Omental fat pad (tissue), 3 donors: ENCODE measurements at regions not wholly inside any gene's neighbourhood (a gene's known extent, or its start where the extent isn't known, plus 50 kb on each side); places are given as distances from the start of the nearest gene placed in this dataset.

Experiments
- ATAC-seq: fragments of 150-250 bp; one replicate; pipeline ENCODE4 v1.9.1; 2016; ENCODE audit warnings: mild to moderate bottlenecking, moderate library complexity; ENCODE audit not compliant: low FRiP score
- DNase-seq: peaks from one replicate; pipeline ENCODE4 v3.0.0-alpha.2; 2019; ENCODE audit warnings: low spot score
- CTCF ChIP-seq, 3 donors: fragments of 450-650 bp; IDR thresholded peaks; one replicate each; pipeline ENCODE4 v1.5.1; 2016 to 2017; ENCODE audit warnings: antibody characterized with exemption in 3 of 3, mild to moderate bottlenecking in 3 of 3, moderate library complexity in 2 of 3

- ATAC-seq (no peak), DNase-seq (no peak)
- TF ChIP-seq CTCF (IDR thresholded peaks at IDR 0.05): no peak
Measured at GRCh38 chr3:159899166-159899565, 89.5 kb upstream of the IL12A start.

- ATAC-seq: no peak
- no peak for TF ChIP-seq CTCF (IDR thresholded peaks at IDR 0.05)
- no peak for DNase-seq
Measured at GRCh38 chr3:159902546-159903314, 85.9 kb upstream of the IL12A start.

- no peak for ATAC-seq
- no peak for DNase-seq
- TF ChIP-seq CTCF (IDR thresholded peaks at IDR 0.05): no peak
Measured at GRCh38 chr3:159904455-159904854, 84.2 kb upstream of the IL12A start.

GRCh38 chr3:159904911-159905310 is 83.7 kb upstream of the IL12A start:
- DNase-seq (no peak), ATAC-seq (no peak)
- TF ChIP-seq CTCF (IDR thresholded peaks at IDR 0.05): no peak

GRCh38 chr3:159907828-159908227 is 80.8 kb upstream of the IL12A start:
- no peak for ATAC-seq
- DNase-seq: no peak
- no peak for TF ChIP-seq CTCF (IDR thresholded peaks at IDR 0.05)

- DNase-seq (no peak), ATAC-seq (no peak)
- TF ChIP-seq CTCF (IDR thresholded peaks at IDR 0.05): no peak
Measured at GRCh38 chr3:159910991-159911663, 77.5 kb upstream of the IL12A start.

GRCh38 chr3:159911664-159912037 is 77.0 kb upstream of the IL12A start:
- ATAC-seq (no peak), DNase-seq (no peak)
- no peak for TF ChIP-seq CTCF (IDR thresholded peaks at IDR 0.05)
